ENCODE measurements at regions not wholly inside any gene's neighbourhood (a gene's known extent, or its start where the extent isn't known, plus 50 kb on each side); places are given as distances from the start of the nearest gene placed in this dataset.

DNA sequence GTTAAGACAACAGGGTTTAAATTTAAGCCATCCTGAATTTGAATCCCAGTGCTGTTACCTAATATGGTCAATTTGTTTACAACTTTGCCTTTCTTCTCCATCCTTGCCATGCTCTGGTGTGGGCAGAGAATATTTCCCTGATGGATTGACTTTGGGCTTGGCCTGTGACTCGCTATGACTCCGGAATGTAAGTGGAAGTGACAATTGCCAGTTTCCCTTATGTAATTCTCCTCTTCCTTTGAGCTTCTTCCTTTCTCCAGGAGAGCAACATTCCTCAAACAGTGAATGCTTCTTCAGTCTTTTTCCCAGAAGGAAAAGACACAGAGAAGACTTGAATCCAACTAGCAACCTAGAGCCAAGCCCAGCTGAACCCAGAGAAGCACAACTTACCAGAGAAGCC lies 159.1 kb downstream of the LURAP1L start:
- TF ChIP-seq, protein P1, sequence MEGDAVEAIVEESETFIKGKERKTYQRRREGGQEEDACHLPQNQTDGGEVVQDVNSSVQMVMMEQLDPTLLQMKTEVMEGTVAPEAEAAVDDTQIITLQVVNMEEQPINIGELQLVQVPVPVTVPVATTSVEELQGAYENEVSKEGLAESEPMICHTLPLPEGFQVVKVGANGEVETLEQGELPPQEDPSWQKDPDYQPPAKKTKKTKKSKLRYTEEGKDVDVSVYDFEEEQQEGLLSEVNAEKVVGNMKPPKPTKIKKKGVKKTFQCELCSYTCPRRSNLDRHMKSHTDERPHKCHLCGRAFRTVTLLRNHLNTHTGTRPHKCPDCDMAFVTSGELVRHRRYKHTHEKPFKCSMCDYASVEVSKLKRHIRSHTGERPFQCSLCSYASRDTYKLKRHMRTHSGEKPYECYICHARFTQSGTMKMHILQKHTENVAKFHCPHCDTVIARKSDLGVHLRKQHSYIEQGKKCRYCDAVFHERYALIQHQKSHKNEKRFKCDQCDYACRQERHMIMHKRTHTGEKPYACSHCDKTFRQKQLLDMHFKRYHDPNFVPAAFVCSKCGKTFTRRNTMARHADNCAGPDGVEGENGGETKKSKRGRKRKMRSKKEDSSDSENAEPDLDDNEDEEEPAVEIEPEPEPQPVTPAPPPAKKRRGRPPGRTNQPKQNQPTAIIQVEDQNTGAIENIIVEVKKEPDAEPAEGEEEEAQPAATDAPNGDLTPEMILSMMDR (IDR thresholded peaks at IDR 0.05; ENCODE audit: low read depth, low read length), result no peak
- no peak overlapping the region for H3K4me3 ChIP-seq (ENCODE audit: low read depth, low read length)

DNA sequence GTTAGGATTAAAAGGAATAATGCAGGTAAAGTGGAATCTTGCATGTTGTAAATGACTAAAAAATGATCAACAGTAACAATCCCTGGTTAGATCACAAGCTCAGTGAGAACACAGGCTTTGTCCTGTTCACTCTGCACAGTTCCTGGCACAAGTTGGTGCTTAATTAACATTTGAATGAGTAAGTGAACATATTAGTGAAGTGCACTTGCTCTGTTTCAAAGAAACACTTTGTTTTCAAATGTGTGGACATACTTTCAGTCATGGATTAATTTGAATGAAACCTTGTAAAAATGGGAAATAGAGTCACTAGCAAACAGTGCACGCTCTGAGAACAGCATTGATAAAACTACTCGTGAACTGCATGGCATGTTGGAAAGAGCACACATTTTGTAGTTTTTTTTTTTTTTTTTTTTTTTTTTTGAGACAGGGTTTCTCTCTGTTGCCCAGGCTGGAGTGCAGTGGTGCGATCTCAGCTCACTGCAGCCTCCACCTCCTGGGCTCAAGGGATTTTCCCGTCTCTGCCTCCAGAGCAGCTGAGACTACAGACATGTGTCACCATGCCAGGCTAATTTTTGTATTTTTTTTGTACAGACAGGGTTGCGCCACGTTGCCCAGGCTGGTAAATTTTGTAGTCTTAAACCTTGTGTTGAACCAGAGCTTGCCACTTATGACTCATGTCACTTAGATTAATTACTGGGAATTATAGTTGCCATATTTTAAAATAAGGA lies 159.9 kb downstream of the LURAP1L start:
- TF ChIP-seq, protein P1 (IDR thresholded peaks at IDR 0.05; ENCODE audit: low read depth, low read length), result no peak

DNA sequence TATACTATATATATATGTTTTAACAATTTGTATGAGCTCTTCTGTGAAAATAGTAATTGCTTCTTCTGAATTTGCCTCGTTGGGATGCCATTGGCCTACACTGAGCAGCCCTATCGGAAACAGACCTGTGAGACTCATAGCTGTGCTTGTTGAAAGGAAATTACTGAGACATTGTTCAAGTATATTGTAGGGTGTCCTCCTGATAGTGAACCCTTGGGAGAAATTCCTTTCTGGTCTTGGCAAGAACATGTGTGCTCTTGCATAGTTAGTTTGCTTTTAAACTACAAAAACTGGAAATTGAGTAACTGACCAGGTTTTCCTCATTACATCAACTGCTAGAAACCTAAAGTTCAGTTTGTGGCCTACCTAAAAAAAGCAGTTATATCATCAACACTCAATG lies 160.9 kb downstream of the LURAP1L start:
- TF ChIP-seq, protein P1 (IDR thresholded peaks at IDR 0.05; ENCODE audit: low read depth, low read length), result no peak
- no peak overlapping the region for H3K4me3 ChIP-seq (ENCODE audit: low read depth, low read length)

More for the DNA sequence above, 159.9 kb downstream of the LURAP1L start:
- H3K4me3 ChIP-seq (ENCODE audit: low read depth, low read length), result no peak overlapping the region

DNA sequence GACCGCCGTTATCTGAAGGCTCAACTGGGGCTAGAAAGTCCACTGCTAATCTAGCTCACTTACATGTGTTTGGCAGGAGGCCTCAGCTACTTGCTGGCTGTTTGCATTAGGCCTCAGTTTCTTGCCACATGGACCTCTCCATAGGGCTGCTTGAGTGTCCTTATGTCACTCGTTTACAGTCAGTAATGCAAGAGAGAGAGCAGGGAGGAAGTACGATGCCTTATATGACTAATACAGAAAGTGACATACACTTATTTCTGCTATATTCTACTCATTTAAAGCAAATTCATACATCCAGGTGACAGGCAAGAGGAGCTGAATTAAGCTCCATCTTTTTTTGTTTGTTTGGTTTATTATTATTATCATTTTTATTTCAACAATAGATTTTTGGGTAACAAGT lies 179.6 kb downstream of the LURAP1L start:
- no peak overlapping the region for H3K4me3 ChIP-seq (ENCODE audit: low read depth, low read length)
- TF ChIP-seq, protein P1 (IDR thresholded peaks at IDR 0.05; ENCODE audit: low read depth, low read length), result no peak

DNA sequence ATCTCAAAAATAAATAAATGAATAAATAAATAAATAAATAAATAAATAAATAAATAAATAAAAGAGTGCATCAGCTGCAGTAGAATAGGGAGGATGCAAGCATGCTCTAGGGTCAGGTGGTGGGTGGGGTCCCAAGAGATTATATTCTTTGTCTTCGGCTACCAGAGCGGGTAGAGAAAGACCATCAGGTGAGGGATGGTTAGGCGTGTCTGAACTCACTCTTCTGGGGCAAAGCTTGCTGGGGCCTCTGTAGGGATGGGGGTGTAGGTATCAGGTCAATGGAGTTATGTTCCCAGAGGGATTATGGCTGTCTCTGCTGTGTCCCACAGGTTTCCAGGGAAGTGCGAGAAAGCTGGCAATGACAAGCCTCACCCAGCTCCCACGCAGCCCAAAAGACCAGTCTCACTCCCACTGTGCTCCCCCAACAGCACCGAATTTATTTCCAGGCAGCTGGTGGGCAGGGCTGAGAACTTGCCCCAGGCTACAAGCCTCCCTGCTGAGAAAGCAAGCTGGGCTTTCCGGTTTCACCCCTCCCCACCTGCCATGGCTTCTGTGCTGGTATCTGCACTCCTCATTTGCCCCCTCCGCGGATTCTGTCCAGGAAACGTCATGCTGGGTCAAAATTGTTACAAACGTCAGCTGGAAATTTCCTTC lies 180.8 kb downstream of the LURAP1L start:
- TF ChIP-seq, protein P1 (IDR thresholded peaks at IDR 0.05; ENCODE audit: low read depth, low read length), result no peak
- H3K4me3 ChIP-seq (ENCODE audit: low read depth, low read length), result no peak overlapping the region

DNA sequence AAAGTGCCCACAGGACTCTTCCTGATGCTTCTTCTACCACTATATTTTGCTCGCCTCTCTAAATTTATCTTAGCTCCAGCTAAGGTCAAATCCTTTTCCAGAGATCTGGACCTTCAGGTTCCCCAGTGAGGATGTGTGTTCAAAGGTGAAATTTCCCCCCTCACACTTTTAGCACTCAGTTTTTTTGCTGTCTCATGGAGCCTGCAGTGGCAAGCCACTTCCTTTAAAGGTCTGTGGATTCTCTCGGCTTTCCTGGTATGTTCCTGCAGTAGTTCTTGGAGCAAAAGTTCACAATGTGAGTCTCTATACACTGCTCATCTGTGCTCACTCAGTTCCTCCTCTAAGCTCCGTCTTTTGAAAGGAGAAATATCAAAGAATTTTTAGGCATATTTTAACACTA lies 181.4 kb downstream of the LURAP1L start:
- no peak overlapping the region for H3K4me3 ChIP-seq (ENCODE audit: low read depth, low read length)
- TF ChIP-seq, protein P1 (IDR thresholded peaks at IDR 0.05; ENCODE audit: low read depth, low read length), result no peak

DNA sequence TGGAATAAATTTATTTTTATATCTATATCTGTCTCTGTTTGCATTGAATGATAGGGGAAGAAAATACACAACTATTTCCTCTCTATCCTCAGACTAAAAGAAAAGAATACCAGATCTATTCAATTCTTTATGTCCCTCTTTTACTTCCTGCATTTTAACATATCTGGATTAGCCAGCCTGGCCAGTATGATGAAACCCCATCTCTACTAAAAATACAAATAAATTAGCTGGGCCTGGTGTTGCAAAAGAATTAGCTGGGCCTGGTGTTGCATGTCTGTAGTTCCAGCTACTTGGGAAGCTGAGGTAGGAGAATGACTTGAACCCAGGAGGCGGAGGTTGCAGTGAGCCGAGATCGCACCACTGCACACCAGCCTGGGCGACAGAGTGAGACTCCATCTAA lies 182.0 kb downstream of the LURAP1L start:
- H3K4me3 ChIP-seq (ENCODE audit: low read depth, low read length), result no peak overlapping the region
- TF ChIP-seq, protein P1 (IDR thresholded peaks at IDR 0.05; ENCODE audit: low read depth, low read length), result no peak
